ENCODE measurements at regions not wholly inside any gene's neighbourhood (a gene's known extent, or its start where the extent isn't known, plus 50 kb on each side); places are given as distances from the start of the nearest gene placed in this dataset.

DNA sequence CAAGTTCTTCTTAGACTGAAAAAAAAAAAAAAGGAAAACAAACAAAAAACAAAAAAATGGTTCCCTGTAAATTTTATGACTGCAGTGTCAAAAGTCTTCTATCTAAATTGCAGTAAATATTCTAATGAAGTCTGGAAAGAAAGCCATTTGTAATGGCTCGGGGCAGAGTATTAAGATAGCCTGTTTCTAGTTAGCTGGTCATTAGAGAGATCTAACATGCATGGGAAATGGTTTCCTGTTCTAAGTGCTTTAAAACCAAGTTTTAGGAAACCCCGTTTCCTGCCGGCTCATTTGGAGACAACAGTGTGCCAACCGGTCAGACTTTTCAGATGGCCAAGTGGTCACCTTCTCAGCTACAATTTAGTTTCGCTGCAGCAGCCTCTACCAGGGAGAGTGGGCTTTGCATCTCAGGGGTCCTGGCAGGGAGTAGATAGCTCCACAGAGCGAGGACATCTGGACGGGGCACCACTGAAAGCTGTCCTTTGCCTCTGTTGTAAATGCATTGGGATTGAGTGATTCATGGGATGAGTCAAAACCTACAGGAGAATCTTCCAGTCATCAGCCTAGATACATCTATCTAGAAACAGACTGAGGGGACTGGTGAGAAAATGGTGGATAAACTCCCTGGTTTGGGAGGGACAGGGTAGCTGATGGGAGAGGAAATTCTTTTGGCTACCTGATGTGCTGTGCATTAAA, 473.2 kb upstream of the SALL1 start:
- DNase-seq (ENCODE audit: low read depth), result no peak

DNA sequence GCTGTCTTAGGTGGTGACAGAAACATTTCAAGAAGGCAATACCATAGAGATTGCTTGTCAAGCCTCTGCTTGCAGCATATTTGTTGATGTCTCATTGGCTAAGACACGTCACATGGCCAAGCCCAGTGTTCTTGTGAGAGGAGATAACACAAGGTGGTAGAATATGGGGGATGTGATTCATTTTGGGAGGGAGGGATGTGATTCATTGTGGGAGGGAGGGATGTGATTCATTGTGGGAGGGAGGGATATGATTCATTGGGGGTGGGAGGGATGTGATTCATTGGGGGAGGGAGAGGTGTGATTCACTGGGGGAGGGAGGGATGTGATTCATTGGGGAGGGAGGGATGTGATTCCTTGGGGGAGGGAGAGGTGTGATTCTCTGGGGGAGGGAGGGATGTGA, 470.5 kb upstream of the SALL1 start:
- DNase-seq (ENCODE audit: low read depth), result no peak

DNA sequence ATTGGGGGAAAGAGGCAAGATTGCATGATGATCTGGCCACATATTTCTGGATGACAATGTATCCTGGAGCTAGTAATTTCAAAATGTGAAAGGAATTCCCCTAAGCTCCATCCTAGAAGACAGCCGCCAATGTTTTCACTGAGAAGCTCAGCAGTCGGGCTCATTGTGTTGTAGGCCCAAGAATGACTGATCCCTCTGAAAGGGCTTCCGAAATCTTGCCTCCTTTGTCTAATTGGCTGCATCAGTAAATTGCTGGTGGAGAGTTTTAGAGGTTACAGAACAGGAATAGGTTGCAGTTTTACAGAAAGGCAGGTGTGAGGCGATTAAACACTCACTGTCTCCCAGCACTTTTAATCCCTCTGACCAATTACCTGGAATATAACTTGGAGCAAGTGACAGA, 464.1 kb upstream of the SALL1 start:
- no peak for DNase-seq (ENCODE audit: low read depth)

DNA sequence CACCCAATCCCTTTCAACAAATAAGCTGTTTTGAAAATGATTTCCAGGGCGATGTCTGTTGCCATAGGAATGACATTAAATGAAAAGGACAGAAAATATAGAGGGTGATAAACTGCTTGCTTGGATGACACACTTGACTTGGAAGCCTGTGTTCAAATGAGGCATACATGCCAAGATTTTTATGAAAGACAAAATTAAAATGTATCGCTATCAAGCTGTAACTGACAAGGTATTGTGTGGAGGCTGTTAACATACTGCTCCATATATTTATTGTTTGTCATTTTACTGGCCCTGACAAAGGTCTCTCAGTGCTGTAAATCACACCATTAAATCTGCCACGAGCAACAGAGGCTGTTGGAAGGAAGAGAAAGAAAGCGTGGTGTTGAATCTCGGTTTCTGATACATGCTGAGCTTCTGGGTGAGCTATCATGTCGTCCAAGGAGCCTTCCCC, 456.2 kb upstream of the SALL1 start:
- DNase-seq (ENCODE audit: low read depth), result no peak

DNA sequence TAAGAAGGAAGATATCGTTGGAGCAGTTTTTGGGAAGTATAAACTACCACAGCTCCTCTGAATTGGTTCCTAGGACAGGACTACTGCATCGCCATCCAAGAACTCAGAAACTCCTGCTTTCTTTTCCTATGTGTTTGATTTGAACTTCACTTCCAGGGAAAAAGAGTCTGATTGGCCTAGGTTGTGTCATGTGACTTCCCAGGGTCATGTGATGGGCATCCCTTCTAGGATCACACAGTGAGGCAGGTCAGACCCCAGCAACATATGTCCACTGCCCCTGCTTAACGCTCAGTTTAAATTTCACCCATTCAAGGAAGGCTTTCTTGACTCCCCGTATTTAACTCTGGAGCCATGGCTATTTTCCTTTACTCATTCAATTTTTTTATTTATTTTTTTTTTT, 445.2 kb upstream of the SALL1 start:
- DNase-seq (ENCODE audit: low read depth), result no peak

DNA sequence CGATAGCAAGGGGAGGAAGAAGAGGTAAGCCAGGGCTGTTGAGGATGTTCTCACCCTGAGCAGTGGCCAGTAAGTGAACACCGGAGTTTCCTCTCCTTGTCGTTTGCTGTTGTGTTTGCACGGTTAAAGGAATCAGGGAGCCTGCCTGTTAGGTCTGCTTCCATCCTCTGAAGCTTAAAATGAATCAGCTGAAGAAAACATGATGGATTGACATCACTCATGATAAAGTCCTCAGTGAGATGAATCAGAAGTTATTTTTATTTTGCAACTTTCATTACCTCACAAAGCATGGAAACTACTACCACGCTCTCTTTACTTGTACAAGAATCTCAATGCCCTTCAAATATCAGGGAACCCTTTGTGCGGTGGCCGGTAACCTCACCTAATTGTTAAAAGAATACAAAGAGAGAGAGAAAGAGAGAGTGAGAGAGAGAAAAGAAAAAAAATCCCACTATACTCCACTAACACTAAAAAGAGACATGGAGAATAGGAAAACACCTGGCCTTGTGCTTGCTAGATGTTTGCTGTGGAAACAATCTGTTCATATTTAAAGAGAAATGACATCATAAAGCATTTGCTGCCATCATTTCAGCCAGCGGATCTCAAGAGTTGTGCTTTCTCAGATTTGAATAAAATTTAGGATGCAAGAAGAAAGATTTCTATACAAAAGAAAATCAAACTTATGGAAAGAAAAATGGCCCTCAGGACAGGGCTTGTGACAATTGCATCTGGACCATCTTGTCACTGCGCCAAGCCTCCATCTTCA, 441.6 kb upstream of the SALL1 start:
- DNase-seq (ENCODE audit: low read depth), result no peak

DNA sequence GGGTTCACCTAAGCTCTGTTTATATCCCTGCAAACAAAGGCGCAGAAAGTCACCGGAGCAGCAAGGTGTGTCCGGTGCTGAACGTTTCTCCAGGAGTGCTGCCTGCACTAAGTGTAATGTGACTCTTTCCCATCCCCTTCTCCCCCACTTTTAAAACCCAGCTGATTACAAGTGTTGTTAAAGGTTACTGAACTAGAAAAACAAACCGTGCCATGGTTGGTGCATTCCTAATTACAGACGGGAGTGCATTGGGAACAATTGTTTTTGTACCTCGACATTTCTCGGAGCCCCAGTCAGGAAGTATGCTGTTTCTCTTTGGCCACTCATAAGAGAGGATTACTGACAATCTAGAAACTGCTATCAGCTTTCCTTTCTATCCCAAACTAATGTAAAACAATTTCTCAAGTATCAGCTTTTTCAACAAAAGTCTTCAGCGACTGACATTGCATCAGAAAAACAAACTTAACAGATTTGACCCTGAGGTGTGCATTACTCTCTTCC, 441.0 kb upstream of the SALL1 start:
- DNase-seq (ENCODE audit: low read depth), result no peak

DNA sequence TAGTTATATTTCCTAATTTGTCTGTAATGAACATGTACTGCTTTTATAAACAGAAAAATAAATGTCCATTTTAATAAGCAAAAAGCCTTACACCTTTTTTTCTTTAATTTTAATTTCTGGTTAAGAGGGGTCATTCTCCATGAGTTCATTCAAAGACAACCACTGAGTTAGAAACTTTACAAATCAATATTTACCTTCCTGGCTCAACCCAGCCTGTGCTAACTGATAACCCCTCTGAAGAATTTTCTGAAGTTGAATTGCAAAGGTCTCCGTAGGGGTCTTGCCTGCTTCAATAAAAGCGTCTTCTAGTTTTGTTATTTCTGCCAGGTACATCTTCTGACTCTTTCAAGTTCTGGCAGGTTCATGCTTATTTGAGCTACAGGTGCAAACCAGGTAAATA, 440.4 kb upstream of the SALL1 start:
- DNase-seq (ENCODE audit: low read depth), result no peak

DNA sequence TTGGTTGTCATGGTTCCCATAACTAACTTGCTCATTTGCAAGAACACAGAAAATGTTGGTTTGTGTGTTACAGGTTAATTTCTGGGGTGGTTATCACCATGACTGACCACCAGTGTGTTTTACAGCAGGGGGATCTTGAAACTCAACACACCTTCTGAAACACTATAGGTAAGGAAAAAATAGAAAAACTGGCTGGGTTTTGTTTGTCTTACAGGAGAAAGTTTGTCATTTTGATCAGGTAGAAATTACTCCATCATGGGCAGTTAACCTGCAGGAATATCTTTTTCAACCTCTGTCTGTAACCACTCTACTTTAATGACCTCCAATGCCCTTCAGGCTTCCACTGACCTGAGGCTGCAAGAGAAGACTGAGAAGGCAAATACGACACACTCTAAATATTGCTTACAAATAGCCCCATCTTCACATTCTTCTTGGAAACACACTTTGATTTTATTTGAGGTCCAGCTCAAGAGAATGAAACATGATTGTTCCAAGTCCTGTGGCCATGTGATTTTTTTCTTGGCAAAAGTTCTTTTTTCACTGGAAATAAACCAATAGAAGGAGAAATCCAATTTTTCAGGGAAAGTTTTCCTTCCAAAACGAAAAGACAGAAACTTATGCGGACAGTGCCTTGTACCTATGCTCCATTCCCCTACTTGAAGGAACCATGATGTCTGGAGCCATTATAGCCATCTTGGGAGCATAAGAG, 428.7 kb upstream of the SALL1 start:
- DNase-seq (ENCODE audit: low read depth), result no peak

DNA sequence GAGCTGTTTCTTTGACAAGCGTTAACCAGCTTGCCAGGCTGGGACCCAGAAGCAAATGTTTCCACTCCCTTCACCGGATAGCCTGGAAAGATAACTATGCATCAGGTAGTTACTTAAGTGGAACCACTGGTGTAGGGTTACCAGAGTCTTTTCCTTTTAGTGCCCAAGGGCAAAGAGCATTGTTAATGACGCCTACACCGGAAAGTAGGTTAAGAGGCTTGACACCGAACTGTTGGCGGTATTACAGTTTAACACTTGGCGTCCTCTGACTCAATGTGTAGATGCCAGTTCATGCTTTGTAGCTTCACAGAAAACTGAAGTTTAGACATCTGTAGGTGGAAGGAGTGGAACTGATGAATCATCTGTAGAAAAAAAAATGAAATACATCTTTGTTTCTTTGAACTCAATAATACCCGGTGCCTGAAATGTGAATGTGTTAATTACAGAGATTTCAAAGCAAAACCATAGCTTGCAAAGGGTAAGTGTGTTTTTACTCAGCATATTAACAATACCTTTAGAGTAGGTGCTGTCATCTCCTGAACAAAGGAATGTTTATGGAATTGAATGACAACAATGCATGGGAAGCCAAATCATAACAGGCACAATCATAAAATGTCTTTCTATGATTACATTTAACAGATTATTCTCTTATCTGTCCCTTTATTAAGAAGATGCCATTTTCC, 426.7 kb upstream of the SALL1 start:
- DNase-seq (ENCODE audit: low read depth), result no peak

DNA sequence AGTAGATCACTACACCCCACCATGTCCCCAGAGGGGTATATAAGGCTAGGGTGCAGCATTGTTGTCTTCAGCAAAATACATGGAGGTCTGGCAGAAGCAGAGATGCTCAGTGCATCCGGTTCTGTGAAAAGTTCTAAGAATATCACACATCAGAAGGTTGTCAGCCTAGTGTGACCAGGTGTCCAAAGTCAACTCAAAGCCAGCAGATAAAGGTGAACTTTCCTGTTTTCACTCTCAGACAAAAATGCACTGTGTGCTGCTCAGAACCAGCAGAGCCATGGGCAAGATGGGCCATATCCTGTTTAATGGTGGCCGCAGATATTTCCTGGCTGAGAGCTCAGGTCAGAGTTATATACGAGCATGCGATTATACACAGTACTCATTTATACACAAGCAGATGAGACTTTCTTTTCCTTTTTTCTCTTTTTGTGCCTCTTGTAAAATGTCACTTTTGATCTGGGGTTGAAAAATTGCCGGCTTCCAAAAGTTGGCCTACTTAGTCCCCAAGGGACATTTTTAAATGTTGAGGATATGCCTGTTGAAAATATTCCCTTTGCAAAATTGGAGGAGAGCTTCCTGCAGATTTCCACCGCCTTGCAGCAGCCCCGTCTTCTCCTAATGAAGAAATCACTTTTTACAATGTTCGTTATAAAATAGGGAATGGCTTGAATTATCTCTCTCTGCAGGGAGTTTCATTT, 425.6 kb upstream of the SALL1 start:
- DNase-seq (ENCODE audit: low read depth), result no peak

DNA sequence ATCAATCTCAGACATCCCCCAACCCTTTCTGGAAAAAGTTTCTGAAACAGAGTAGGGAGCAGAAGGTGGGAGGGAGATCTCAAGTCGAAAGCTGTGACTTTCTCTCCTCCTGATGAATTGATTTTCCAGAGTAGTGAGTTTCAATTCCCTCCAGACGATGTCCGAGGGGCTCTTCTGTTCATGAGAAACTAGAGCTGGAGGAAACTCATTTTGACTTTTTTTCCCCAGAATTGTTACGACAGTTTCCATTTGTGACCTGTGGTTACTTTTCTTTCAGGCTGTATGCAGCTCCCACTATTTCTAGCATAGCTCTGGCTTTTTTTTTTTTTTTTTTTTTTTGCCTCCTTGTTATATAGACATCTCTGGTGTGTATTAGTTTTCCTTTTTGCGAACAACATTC, 422.1 kb upstream of the SALL1 start:
- no peak for DNase-seq (ENCODE audit: low read depth)

DNA sequence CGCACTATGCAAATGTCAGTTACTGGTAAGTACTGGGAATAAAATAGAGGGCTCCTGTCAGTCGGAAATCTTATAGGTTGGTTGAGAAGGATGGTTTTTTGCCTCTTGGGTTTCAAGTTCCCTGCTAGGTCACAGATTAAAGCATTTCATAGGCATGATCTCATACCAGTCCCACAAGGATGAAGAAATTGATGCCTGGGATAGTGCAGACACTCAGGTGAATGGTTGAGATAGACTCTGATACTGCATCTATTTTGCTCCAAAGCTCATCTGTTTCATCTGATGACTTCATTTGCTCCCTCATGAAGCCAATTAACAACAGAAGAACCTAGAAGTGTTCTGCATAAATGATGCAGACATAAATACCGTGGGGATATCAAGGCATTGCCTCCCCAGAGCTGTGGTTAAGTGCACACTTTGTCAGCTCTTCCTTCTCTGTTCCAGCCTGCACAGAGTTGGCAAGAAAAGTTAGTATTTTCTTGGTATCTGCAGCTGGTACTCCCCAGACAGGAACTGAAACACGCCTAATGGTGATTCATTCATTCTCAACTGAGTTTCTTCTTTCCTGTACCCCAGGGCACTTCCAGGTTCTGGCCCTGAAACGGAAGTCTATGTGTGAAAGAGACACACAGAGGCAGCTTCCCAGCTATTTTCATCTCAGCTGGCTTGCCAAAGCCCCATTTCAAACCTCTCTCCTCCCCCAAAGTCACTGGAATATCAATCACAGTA, 418.3 kb upstream of the SALL1 start:
- DNase-seq (ENCODE audit: low read depth), result peak; percentile 6

DNA sequence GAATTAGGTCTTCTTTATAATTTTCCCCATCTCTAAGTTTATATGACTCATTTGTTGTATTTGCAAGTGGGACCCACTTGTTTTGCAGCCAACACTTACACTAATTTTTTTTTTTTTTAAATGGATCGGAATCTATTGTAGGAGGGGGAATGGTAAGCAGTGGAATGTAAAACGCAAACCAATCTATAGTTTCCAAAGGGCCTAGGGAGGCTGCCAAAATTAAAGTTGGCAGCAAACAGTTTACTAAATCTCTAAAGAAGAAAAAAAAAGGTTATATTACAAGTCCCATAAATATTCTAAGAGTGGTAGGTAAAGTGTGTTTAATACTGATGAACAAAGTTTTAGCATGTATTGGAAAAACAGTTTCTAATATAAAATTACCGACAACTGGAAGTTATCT, 416.8 kb upstream of the SALL1 start:
- DNase-seq (ENCODE audit: low read depth), result no peak

DNA sequence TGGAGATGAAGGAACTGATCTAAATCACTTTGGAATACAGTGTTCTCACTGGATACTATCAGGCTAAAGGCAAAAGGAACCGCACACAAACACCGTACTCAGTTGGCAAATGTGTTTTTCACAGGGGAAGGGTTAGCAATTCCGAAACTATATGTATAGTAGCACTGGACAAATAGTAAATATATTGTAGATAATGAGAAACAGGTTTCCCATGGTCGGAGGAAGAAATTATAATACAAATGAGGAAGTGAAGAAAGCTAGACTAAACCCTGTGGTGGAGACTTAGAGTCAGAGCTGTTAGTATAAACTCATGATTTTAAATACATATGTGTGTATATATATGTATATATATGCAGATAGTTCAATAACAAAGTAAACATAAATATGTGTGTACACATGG, 414.1 kb upstream of the SALL1 start:
- DNase-seq (ENCODE audit: low read depth), result no peak

DNA sequence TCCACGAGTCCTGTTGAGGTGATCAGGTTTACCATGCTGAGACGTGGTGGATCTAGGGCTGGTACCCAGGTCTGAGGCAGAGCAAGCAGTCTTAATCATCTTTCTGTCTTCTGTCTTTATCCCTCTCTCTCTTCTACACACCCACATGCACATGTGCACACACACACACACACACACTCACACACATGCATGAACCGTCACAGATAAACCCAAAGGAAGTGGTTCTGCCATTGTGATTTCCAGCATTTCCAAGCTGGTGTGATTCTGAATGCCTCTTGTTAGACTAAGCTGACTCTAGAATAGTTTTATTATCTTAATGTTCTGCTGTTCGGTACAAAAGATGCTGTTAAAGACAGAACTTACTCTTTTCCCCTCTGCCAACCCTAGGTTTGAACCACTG, 411.8 kb upstream of the SALL1 start:
- DNase-seq (ENCODE audit: low read depth), result no peak

DNA sequence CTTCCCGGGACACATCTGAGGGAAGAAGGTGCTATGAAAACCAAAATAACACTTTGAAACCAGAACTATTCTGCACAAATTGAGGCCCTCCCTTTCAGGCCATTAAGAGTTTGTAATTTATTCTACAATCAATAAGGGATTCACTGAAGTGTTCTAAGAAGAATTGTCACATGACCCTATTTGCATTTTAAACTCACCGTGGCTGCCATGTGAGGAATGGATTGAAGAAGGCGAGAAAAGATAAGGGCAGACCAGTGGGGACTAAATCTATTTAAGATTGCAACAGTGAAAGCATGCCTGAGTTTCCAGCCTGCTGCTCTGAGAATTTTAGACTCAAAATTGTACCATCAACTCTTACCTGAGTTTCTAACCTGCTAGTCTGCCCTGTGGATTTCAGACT, 408.8 kb upstream of the SALL1 start:
- DNase-seq (ENCODE audit: low read depth), result no peak

DNA sequence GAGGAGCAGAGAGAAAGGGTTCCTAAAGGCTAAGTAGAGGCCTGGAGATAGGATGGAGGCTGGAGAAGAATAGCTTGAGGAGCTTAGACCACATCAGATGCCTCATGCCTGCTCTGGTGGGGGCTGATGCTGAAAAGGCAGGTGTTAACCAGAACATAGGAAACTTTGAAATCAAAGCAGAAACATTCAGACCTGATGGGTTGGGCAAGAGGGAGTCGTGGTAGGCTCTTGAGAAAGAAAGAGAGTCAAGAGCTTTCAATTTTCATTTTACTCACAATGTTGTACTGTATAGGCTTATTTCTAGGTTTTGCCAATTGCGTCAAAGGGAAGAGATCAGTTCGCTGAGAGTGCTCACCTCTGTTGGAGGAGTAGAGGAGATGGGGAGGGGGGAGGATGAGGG, 406.6 kb upstream of the SALL1 start:
- no peak for DNase-seq (ENCODE audit: low read depth)

DNA sequence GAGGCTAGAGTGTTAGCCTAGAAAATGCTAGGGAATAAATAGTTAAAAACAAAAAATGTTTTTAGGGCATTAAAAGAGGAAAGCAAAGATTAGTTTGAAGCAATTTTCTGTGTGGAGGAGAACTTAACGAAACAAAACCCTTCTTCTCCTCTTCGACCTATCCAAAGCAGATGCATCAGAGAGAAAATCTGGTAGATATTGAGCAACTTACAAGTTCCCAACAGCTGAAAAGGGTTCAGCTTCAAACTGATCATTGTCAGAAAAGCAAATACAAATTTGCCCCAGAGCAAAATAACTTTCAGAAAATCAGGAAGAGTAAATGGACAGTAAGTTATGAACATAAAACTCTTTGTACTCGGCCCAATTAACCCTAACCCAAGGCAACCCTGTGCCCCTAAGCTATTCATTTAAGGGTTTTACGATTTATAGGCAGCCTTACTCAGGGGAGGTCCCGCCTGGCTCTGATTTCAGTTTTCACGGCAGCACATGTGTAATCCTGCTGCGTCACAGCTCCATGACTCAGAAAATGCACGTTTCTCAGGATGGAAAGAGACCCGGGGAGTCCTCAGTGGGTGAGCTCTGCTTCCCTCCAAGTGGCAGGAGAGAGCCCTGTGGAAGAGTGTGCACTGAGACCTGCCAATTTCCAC, 405.7 kb upstream of the SALL1 start:
- peak; percentile 62 for DNase-seq (ENCODE audit: low read depth)

DNA sequence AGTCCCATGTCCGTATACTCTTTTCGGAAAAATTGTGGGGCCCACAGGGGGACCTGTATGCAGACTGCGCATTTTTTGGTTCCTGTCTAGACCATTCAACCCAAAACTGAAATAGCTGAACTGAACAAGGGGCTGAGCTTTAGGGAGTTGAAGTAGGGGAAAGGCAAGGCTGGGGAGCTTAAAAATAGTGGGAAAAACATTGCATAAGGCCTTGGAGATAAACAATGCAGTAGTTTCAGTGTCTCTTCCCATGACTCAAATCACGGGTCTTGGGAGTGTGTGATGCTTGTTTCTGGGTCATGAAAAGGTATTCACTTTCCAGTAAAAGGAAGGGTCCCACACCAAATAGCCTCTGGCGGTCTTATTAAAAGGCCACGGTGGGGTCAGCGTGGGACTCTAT, 402.8 kb upstream of the SALL1 start:
- no peak for DNase-seq (ENCODE audit: low read depth)

Measured in myocyte (in vitro differentiated cells).